ENCODE measurements at regions not wholly inside any gene's neighbourhood (a gene's known extent, or its start where the extent isn't known, plus 50 kb on each side); places are given as distances from the start of the nearest gene placed in this dataset.
"Not testable (repeated sequence)": the region's sequence is repeated elsewhere in the genome, so short reads cannot be mapped to it uniquely, and the experiment has no call there.

DNA sequence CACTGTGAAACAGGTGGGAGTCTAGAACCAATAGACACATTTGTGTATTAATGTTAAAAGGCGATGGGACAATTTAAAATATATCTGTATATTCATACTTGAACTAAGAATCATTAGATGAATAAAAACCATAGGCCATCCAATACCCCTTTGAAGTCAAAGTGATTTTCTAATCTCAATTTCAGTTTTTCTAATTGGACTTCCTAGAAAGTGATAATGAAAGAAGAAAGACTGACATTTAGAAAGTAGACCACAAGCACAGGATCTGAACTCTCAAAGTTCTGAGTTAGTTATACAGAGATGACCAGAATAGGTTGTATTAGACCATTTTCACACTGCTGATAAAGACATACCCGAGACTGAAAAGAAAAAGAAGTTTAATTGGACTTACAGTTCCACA lies 412.8 kb upstream of the PIK3R1 start:
- TF ChIP-seq ZC3H10 (CRISPR knock-in tag; IDR thresholded peaks at IDR 0.05), result no peak
- no peak for TF ChIP-seq ZFP3 (CRISPR knock-in tag; IDR thresholded peaks at IDR 0.05)
- TF ChIP-seq ZNF8 (CRISPR knock-in tag; IDR thresholded peaks at IDR 0.05), result no peak
- no peak for TF ChIP-seq BACH2 (CRISPR knock-in tag; IDR thresholded peaks at IDR 0.05; ENCODE audit: borderline replicate concordance)
- TF ChIP-seq, protein P1, sequence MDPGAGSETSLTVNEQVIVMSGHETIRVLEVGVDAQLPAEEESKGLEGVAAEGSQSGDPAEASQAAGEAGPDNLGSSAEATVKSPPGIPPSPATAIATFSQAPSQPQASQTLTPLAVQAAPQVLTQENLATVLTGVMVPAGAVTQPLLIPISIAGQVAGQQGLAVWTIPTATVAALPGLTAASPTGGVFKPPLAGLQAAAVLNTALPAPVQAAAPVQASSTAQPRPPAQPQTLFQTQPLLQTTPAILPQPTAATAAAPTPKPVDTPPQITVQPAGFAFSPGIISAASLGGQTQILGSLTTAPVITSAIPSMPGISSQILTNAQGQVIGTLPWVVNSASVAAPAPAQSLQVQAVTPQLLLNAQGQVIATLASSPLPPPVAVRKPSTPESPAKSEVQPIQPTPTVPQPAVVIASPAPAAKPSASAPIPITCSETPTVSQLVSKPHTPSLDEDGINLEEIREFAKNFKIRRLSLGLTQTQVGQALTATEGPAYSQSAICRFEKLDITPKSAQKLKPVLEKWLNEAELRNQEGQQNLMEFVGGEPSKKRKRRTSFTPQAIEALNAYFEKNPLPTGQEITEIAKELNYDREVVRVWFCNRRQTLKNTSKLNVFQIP (CRISPR knock-in tag; IDR thresholded peaks at IDR 0.05; ENCODE audit: borderline replicate concordance, low read depth), result no peak
- TF ChIP-seq CSDC2 (CRISPR knock-in tag; IDR thresholded peaks at IDR 0.05), result no peak
- TF ChIP-seq, protein P2, sequence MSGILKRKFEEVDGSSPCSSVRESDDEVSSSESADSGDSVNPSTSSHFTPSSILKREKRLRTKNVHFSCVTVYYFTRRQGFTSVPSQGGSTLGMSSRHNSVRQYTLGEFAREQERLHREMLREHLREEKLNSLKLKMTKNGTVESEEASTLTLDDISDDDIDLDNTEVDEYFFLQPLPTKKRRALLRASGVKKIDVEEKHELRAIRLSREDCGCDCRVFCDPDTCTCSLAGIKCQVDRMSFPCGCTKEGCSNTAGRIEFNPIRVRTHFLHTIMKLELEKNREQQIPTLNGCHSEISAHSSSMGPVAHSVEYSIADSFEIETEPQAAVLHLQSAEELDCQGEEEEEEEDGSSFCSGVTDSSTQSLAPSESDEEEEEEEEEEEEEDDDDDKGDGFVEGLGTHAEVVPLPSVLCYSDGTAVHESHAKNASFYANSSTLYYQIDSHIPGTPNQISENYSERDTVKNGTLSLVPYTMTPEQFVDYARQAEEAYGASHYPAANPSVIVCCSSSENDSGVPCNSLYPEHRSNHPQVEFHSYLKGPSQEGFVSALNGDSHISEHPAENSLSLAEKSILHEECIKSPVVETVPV (CRISPR knock-in tag; IDR thresholded peaks at IDR 0.05), result no peak
- TF ChIP-seq, protein P3, sequence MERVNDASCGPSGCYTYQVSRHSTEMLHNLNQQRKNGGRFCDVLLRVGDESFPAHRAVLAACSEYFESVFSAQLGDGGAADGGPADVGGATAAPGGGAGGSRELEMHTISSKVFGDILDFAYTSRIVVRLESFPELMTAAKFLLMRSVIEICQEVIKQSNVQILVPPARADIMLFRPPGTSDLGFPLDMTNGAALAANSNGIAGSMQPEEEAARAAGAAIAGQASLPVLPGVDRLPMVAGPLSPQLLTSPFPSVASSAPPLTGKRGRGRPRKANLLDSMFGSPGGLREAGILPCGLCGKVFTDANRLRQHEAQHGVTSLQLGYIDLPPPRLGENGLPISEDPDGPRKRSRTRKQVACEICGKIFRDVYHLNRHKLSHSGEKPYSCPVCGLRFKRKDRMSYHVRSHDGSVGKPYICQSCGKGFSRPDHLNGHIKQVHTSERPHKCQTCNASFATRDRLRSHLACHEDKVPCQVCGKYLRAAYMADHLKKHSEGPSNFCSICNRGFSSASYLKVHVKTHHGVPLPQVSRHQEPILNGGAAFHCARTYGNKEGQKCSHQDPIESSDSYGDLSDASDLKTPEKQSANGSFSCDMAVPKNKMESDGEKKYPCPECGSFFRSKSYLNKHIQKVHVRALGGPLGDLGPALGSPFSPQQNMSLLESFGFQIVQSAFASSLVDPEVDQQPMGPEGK (CRISPR knock-in tag; IDR thresholded peaks at IDR 0.05; ENCODE audit: borderline replicate concordance), result no peak
- TF ChIP-seq OSR1 (CRISPR knock-in tag; IDR thresholded peaks at IDR 0.05), result no peak
- TF ChIP-seq PPARA (CRISPR knock-in tag; IDR thresholded peaks at IDR 0.05; ENCODE audit: borderline replicate concordance), result no peak
- no peak for TF ChIP-seq TCF4 (CRISPR knock-in tag; IDR thresholded peaks at IDR 0.05; ENCODE audit: borderline replicate concordance)
- no peak for TF ChIP-seq ZFP30 (CRISPR knock-in tag; IDR thresholded peaks at IDR 0.05)
- TF ChIP-seq TOX (CRISPR knock-in tag; IDR thresholded peaks at IDR 0.05; ENCODE audit: borderline replicate concordance), result no peak
- ATAC-seq, result no peak

DNA sequence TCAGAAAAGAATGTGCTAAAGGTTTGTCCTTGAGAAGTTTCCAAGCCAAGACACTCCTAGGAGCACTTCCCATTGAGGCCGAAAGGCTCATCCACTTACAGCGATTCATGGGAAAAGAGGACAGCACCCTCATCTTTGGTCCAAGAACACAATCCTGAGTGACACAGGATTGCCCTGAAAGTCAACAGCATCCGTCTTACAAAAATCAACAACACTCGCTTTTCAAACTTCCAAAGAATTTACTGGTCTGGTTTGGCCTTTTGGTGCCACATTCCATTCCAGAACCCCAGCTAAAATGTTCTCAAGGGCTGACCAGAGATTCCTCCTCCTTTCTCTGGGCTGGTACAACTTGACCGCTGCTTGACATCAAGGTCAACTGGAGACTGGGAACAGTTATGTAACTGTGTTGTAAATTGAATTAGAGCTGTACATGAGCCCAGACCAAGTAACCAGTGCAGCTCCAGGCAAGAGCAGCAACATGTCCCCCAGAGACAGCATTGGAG lies 415.8 kb upstream of the PIK3R1 start:
- TF ChIP-seq ZNF8 (CRISPR knock-in tag; IDR thresholded peaks at IDR 0.05) (no peak), ZFP3 (CRISPR knock-in tag; IDR thresholded peaks at IDR 0.05) (no peak), ARNTL (CRISPR knock-in tag; IDR thresholded peaks at IDR 0.05; ENCODE audit: borderline replicate concordance, low read depth) (no peak), ZFP30 (CRISPR knock-in tag; IDR thresholded peaks at IDR 0.05) (no peak), ZNF70 (CRISPR knock-in tag; IDR thresholded peaks at IDR 0.05) (no peak), ZNF565 (CRISPR knock-in tag; conservative IDR thresholded peaks at IDR 0.05; ENCODE audit: low read depth) (no peak), TCF4 (CRISPR knock-in tag; IDR thresholded peaks at IDR 0.05; ENCODE audit: borderline replicate concordance) (no peak), TOX (CRISPR knock-in tag; IDR thresholded peaks at IDR 0.05; ENCODE audit: borderline replicate concordance) (no peak), SNAI2 (CRISPR knock-in tag; IDR thresholded peaks at IDR 0.05) (no peak), ISL1 (CRISPR knock-in tag; IDR thresholded peaks at IDR 0.05) (no peak), CSDC2 (CRISPR knock-in tag; IDR thresholded peaks at IDR 0.05) (no peak), OSR1 (CRISPR knock-in tag; IDR thresholded peaks at IDR 0.05) (no peak), BACH2 (CRISPR knock-in tag; IDR thresholded peaks at IDR 0.05; ENCODE audit: borderline replicate concordance) (no peak), PPARA (CRISPR knock-in tag; IDR thresholded peaks at IDR 0.05; ENCODE audit: borderline replicate concordance) (no peak), ESRRG (CRISPR knock-in tag; IDR thresholded peaks at IDR 0.05) (no peak), ZC3H10 (CRISPR knock-in tag; IDR thresholded peaks at IDR 0.05) (no peak)
- TF ChIP-seq, protein P3 (CRISPR knock-in tag; IDR thresholded peaks at IDR 0.05; ENCODE audit: borderline replicate concordance), result no peak
- TF ChIP-seq, protein P4, sequence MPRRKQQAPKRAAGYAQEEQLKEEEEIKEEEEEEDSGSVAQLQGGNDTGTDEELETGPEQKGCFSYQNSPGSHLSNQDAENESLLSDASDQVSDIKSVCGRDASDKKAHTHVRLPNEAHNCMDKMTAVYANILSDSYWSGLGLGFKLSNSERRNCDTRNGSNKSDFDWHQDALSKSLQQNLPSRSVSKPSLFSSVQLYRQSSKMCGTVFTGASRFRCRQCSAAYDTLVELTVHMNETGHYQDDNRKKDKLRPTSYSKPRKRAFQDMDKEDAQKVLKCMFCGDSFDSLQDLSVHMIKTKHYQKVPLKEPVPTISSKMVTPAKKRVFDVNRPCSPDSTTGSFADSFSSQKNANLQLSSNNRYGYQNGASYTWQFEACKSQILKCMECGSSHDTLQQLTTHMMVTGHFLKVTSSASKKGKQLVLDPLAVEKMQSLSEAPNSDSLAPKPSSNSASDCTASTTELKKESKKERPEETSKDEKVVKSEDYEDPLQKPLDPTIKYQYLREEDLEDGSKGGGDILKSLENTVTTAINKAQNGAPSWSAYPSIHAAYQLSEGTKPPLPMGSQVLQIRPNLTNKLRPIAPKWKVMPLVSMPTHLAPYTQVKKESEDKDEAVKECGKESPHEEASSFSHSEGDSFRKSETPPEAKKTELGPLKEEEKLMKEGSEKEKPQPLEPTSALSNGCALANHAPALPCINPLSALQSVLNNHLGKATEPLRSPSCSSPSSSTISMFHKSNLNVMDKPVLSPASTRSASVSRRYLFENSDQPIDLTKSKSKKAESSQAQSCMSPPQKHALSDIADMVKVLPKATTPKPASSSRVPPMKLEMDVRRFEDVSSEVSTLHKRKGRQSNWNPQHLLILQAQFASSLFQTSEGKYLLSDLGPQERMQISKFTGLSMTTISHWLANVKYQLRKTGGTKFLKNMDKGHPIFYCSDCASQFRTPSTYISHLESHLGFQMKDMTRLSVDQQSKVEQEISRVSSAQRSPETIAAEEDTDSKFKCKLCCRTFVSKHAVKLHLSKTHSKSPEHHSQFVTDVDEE (CRISPR knock-in tag; IDR thresholded peaks at IDR 0.05), result no peak
- TF ChIP-seq, protein P2 (CRISPR knock-in tag; IDR thresholded peaks at IDR 0.05), result no peak
- TF ChIP-seq, protein P5, sequence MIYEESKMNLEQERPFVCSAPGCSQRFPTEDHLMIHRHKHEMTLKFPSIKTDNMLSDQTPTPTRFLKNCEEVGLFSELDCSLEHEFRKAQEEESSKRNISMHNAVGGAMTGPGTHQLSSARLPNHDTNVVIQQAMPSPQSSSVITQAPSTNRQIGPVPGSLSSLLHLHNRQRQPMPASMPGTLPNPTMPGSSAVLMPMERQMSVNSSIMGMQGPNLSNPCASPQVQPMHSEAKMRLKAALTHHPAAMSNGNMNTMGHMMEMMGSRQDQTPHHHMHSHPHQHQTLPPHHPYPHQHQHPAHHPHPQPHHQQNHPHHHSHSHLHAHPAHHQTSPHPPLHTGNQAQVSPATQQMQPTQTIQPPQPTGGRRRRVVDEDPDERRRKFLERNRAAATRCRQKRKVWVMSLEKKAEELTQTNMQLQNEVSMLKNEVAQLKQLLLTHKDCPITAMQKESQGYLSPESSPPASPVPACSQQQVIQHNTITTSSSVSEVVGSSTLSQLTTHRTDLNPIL (CRISPR knock-in tag; IDR thresholded peaks at IDR 0.05; ENCODE audit: low read depth), result no peak
- no peak for ATAC-seq

DNA sequence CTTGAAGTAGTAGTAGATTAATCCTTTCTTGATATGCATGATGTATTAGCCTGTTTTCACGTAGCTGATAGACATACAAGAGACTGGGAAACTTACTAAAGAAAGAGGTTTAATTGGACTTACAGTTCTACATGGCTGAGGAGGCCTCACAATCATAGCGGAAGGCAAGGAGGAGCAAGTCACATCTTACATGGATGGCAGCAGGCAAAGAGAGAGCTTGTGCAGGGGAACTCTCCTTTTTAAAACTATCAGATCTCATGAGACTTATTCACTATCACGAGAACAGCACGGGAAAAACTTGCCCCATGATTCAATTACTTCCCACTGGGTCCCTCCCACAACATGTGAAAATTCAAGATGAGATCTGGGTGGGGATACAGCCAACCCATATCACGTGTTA lies 417.1 kb upstream of the PIK3R1 start:
- not testable (repeated sequence) for ATAC-seq

All from SK-N-SH treated with all-trans-retinoic acid at 6 μM for 48 hours (cell line).